HG02678 (cell line): ENCODE measurements at regions not wholly inside any gene's neighbourhood (a gene's known extent, or its start where the extent isn't known, plus 50 kb on each side); places are given as distances from the start of the nearest gene placed in this dataset.

ENCODE experiments used
- ATAC-seq: cut with Tn5 transposase; IDR thresholded peaks from one replicate; pipeline ENCODE4 v1.9.1; 2021; ENCODE audit warnings: mild to moderate bottlenecking, moderate library complexity; ENCODE audit not compliant: unreplicated experiment

DNA sequence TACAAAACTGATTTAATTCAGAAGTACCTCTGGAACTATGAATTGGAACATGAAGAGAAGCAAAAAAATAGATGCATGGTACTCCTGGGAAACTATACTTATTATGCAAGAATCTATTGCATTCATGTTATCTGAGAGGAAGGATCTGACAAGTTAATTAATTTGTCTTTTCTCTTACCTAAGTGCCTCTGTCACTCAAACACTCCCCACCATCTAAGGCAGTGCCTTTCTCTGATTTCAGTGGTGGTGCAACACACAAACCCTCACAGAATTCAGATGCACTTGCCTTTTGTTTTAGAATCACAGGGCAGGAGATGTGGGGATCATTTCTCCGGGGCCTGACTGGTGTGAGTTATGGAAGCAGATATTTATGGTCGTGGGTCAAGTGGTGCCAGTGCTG is 52.5 kb upstream of the C9orf72 start:
- ATAC-seq = no peak

DNA sequence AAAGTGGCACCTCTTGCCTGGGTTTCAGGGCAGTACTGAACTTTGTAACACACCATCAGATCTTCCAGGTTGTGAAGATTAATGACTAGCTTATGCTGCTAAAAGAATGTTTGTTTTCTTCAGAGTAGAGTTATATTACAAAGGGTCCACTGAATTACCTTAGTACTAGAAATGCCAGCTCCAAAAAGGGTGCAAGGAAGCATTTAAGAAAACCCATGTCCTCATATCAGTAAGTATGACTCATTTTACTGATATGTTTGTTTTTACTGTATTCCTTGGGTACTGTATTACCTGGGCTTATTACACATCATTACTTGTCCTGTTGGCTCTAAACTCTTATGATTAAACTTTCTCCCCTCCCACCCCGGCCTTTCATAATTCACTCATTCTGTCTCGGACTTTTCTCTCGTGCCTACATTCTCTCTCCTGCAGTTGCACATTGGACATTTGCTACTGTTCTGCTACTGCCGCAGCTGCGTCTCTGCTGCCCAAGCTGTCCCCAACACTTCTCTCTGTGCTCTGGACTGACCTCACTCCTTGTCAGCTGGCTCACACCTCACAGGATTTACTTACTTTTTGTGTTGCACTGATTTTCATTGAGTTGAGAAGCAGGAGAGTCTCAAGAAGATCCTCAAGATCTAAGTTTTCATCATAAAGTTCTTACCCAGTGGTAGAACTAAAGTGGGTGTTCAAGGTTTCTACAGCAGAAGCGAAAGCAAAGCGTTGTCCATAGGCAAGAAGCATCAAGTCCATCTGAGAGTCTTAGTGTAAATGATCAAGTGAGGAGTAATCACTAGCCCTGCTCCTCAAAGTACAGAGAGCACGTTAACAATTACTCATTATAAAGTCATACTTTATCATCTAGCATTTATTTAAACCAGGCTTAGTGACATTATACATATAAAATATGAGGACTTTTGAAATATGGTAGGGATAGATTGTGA is 53.2 kb upstream of the C9orf72 start:
- no peak for ATAC-seq

DNA sequence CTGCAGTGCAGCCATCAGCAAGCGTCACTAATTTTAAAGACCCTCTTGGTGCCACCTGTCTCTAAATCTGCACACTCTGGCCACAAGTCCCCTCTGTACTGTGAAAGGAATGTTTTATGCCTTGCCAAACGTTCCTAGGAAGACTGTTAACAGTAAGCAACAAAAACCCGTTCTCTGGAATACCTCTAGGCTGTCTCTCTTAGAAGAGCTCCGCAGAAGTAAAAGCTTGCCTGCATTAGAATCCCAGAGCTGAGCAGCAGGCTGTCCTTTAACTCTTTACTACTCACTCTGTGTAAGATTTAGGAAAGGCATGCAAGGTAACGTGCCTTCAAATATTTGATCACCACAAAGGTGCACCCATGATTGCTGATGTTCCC is 53.9 kb upstream of the C9orf72 start:
- no peak for ATAC-seq

DNA sequence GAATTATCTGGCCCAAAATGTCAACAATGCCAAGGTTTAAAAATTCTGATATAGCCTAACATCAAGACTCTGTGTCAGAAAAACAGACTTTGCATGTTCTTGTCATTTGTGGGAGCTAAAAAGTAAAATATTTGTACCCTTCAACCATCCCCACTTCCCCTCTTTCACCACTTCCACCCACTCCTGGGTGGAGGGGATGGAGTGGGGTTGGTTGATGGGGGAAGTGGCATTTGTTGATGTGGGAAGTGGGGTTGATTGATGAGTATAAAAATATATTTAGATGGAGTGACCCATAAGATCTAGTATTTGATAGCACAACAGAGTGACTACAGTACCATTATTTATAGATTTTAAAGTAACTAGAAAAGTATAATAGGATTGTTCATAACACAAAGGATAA is 55.0 kb upstream of the C9orf72 start:
- no peak for ATAC-seq

DNA sequence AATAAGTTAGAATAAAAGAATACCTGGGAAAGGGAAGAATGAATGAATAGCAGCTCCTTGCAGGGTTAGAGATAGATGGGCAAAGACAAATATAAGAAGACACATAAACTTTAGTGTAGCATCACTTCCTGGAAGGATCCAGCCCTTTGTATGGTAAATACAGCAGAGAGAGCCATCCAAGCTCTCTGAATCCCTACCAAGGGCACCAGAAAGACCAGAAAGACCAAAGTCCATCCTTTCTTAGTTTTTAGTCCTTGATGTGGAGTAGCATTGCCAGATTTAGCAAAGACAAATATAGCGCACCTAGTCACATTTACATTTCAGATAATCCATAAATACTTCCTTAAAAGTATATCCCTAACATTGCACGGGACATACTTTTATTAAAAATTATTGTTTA is 56.1 kb upstream of the C9orf72 start:
- ATAC-seq = no peak

DNA sequence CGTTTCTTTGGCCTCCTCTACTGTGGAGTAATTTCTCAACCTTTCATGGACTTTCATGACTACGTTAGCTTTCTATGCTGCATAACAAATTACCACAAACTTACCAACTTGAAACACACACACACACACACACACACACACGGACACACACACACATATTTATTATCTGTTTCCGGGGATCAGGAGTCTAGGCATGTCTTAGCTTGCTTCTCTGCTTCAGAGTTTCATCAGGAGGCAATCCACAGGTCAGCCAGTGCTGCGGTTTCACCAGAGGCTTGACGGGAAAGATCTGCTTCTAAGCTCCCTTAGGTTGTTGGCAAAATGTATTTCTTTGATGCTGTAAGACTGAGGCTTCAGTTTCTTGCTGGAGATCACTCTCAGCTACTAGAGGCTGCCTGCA is 59.0 kb upstream of the C9orf72 start:
- ATAC-seq = no peak

DNA sequence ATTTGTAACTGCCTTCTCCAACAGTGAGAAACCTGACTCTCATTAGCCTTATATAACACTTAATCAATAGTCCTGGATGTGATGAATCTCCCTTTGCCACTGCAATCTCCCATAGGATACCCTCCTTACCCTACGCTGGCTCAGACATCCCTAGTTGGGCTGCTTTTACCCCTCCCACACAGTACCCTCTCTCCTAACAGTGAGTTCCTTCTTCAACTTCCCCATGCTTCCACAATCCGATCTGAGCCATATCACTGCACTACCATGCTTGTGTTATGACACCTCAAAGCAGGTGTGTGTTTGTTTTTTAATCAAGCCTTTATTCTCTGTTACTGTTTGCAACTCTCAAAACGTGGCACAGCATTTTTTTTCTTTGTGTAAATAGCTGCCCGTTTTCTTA is 60.5 kb upstream of the C9orf72 start:
- no peak for ATAC-seq

DNA sequence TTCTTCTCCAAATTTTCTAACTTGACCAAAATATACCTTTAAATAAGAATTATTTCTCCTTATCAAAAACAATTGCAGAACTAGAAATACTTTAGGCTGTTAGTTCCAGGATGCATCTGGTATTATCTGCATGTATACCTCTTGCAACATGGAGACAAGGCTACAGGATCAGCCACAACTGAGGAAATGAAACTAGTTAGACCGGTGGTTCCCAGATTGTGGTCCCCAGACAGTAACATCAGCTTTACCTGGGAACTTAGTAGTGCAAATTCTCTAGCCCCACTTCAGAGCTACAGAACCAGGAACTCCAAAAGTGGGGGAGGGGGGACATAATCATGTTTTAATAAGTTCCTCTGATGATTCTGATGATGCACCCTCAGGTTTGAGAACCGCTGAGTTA is 61.6 kb upstream of the C9orf72 start:
- ATAC-seq = peak; percentile 57

DNA sequence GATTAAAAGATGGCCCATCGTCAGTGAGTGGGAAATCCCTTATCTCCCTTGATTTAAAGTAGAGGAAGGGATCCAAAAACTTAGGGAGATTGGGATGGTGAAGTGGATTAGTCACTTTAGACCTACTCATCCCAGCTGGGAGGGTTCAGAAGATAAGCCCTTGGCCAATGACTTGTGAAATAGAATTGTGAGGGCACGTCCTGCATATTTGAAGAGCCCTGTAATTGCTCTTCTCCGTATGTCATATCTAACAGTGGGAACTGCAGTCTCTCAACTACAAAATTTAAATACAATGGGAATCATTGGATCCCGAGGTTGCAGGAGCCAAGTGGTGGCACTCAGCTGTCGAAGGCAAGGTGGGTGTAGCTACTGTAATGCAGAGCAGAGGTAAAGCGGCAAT is 65.4 kb upstream of the C9orf72 start:
- ATAC-seq = no peak

DNA sequence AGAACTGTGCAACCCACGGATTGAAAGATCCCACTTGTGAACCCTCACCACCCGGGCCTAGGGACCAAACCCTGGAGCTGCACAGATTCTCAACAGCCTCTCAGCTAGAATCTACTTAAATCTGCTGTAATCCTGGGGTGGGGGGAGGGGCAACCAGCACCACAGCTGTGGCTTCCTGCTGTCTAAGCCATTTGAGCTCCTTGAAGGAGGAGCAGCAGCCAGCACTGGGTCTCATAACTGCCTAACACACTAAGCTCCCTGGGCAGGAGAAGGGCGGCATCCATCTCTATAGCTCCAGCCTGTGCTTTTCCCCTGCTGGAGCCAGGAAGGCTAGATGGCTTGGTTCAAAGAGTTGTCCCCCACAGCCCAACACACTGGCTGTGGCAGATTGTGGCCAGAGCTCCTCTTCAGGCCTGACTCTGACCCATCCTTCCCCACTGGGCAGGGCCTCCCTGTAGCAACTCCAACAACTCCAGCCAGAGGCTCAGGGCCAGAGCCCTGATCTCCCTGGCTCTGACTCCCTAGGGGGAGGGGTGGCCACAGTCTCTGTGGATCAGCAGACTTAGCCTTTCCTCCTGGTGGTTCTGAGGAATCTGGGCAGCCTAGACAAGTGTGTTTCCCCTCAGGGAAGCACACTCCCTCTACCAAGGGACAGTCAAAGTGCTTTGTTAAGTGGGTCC is 72.0 kb upstream of the C9orf72 start:
- no peak for ATAC-seq

DNA sequence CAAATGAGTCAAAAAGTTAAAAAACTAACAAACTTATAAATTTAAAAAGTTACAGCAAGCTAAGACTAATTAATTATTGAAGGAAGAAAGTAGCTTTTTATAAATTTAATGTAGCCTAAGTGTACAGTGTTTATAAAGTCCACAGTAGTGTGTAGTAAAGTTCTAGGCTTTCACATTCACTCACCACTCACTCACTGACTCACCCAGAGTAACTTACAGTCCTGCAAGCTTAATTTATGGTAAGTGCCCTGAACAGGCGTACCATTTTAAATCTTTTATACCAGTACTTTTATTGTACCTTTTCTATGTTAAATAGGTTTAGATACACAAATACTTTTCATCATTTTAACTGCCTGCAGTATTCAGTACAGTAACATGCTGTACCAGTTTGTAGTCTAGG is 80.0 kb upstream of the C9orf72 start:
- ATAC-seq = no peak

DNA sequence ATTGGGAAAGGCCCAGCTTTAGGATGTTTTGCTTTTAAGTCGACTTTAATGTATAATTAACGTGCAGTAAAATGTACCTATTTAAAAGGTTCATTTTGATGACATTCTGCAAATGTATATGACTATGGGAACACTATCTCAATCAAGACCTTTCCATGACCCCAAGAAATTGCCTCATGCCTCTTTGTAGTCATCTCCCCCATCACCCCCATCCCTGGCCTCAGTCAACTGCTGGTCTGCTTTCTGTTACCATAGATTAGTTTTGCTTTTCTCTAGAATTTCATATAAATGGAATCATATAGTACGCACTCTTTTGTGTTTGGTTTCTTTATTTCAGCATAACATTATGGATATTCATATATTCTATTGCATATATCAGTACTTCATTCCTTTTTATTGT is 80.7 kb upstream of the C9orf72 start:
- no peak for ATAC-seq

DNA sequence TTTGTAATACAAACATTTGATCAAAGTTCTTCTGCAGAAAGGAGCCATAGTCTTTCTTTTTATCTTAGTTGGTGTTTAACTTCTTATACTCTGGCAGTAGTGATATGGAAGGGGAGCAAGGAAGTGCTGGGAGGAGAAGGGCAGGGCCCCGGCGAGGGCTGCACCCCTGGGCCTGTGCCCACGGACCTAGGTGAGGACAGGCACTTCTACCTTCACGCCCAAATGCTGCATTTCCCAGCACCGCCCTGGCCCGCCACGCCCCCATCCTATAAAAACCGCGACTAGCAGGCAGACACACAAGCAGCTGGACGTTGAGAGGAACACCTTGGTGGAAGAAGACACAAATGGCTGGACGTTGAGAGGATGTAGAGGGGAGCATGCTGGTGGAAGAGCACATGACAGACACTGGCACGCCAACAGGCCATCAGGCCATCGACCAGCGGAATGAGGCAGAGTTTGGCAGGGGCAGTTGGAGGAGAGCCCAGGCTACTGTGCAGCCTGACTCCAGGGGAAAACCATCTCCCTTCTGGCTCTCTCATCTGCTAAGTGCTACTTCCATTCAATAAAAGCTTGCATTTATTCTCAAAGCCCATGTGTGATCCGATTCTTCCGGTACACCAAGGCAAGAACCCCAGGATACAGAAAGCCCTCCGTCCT is 81.5 kb upstream of the C9orf72 start:
- ATAC-seq = no peak

DNA sequence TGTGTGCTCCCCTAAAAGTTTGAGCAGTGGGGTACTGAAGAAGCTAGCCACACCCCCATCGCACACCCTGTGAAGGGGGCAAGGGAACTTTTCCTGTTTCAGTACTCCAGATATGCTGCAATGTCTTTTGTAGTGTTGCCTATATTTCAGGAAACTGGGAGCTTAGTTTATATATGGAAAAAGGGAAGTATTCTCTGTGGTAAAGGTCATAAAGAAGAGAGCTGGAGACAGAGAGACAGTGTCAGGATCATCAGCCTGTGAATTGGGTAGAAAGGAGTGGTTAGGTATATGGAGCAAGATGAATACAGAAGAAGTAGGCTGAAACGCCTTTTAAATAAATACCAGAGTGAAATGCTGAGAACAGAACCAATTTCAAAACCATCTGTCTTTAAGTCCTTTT is 82.2 kb upstream of the C9orf72 start:
- no peak for ATAC-seq

DNA sequence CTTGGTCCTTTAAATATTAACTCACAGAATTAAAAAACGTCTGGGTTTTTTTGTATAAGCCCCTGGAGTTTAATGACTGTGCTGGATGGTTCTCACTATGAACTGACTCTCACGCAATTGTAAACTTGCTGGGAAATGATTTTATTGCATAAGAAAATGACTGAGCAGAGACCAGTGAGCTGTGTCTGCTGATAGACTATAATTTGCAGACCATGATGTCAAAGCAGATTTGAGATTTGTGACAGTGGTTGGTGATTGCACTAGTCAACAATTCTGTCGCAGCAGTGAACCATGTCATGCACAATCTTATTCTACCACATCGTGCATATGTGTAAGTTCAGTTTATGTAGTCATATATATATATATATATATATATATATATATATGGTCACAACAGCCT is 85.7 kb upstream of the C9orf72 start:
- no peak for ATAC-seq

DNA sequence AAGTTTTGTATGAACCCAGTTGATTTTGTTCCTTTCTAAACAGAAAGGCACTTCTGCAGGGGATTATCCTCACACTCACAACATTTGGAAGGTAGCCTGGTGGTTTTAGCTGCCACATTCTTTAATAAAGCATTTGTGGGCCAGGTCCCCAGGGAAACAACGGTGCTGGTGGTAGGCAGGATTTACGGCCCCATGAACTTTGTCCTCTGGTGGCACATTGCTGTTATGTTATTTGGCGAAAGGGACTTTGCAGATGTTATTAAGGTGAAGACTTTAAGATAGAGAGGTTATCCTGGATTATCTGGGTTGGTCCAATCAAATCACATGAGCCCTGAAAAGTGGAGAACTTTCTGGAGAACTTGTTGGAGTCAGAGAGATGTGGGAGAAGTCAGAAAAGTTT is 86.3 kb upstream of the C9orf72 start:
- ATAC-seq = no peak

DNA sequence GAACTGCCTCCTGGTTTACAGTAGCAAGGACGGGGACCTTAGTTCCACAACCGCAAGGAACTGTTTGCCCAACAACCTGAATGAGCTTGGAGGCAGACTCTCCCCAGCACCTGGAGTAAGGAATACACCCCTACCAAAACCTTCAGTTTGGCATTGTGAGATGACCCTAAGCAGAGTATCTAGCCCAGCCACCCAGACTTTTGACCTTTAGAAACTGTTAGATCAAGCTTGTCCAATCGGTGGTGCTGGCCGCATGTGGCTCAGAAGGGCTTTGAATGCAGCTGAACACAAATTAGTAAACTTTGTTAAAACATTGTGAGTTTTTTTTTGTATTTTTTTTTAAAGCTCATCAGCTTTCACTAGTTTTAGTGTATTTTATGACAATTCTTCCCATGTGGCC is 86.9 kb upstream of the C9orf72 start:
- ATAC-seq = no peak

DNA sequence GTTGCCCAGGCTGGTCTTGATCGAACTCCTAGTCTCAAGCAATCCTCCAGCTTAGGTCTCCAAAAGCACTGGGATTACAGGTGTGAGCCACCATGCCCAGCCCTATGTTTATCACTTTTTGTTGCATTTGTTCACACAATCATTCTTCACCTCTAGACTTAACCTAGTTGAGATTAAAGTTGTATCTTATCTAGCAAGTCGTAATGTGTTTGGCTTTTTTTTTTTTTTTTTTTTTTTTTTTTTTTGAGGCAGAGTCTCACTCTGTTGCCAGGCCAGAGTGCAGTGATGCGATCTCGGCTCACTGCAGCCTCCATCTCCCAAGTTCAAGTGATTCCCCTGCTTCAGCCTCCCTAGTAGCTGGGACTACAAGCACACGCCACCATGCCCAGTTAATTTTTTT is 90.2 kb upstream of the C9orf72 start:
- ATAC-seq = no peak

DNA sequence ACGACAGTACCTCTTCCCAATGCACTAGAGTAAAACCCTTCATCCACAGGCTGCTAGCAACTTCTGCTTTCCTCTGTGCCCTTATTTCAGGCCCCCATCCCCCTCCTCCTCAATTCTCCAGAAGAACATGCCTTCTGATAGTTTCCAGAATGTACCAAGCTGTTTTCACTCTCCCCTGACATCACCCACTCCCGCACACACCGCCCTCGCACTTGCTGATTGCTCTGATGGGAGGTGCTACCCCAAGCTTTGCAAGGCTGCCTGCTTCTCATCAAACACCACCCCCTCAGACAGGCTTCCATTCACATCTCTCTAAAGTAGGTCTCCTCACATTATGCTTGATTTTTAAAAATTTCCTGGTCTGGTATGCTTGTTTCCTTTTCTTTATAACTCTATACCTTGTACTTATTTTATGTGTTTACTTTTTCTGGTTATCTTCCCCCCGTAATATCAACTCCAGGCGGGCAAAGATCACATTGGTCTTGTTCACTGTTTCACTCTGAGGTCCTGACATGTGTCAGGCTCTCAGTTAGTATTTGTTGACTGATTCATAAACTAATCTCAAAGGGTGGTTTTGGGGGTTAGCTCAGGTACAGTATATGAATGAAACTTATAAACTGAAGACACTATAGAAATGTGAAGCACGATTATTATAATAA is 91.0 kb upstream of the C9orf72 start:
- ATAC-seq = no peak

DNA sequence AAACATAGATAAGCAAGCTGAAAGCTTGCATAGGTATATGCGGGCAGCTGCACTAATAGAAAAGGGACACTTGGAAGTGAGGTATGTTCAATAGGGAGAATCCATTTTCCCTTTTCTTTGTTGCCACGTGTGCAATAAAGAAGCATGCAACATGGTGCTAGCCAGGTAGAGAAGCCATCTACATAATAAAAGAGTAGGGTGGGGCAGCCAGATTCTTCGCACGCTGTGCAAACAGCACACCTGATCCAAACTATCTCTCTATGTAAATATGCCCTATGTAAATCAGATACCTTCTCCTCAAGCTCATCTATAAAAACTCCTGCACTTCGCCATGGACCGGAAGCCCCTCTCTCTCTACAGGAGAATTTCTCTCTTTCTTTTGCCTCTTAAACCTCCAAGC is 91.9 kb upstream of the C9orf72 start:
- no peak for ATAC-seq

DNA sequence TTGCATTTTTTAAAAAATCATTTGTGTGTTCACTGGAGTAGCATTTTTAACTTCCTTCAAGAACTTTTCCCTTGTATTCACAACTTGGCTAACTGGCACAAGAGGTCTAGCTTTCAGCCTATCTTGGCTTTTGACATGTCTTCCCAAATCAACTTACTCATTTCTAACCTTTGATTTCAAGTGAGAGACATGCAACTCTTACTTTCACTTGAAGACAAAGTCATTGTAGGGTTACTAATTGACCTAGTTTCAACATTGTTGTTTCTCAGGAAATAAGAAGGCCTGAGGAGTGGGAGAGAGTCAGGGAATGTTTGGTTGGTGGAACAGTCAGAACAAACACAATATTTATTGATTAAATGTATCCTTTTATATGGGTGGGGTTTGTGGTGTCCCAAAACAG is 95.0 kb upstream of the C9orf72 start:
- no peak for ATAC-seq
